ENCODE measurements at regions not wholly inside any gene's neighbourhood (a gene's known extent, or its start where the extent isn't known, plus 50 kb on each side); places are given as distances from the start of the nearest gene placed in this dataset.
A peak's percentile ranks its signal among the peaks of the same experiment; 100 is the strongest.

GRCh38 chr4:157832596-157832995 is 340.2 kb downstream of the GASK1B start:
- CTCF ChIA-PET, result no interaction called here
- Mint-ChIP-seq H3K36me3 (ENCODE audit: insufficient read depth, unreplicated experiment) (no peaks in the 10 kb centered on the region), H3K4me1 (ENCODE audit: low read depth, unreplicated experiment) (no peaks in the 10 kb centered on the region), H3K4me3 (ENCODE audit: low read depth, unreplicated experiment) (no peak overlapping the region), H3K27me3 (ENCODE audit: unreplicated experiment) (no peaks in the 10 kb centered on the region), H3K9me3 (ENCODE audit: low read depth, unreplicated experiment) (peaks cover under 1% of the 10 kb centered on the region), H3K27ac (ENCODE audit: unreplicated experiment) (no peak overlapping the region)
- intact Hi-C loops (cut with micrococcal nuclease; ENCODE audit: unreplicated experiment), result no loop called here
- DNase-seq, result no peak
- TF ChIP-seq CTCF (IDR thresholded peaks at IDR 0.05; ENCODE audit: unreplicated experiment), result no peak
- no TSS peak for BruUV-seq (replicated peaks)

GRCh38 chr4:157824021-157824420 is 348.8 kb downstream of the GASK1B start:
- H3K27ac Mint-ChIP-seq (ENCODE audit: unreplicated experiment), result peak overlapping the region; percentile 95

GRCh38 chr4:157821814-157822213 is 351.0 kb downstream of the GASK1B start:
- Mint-ChIP-seq H3K4me1 (ENCODE audit: low read depth, unreplicated experiment) (peaks cover 16% of the 10 kb centered on the region), H3K27me3 (ENCODE audit: unreplicated experiment) (no peaks in the 10 kb centered on the region), H3K9me3 (ENCODE audit: low read depth, unreplicated experiment) (no peaks in the 10 kb centered on the region), H3K36me3 (ENCODE audit: insufficient read depth, unreplicated experiment) (peaks cover 19% of the 10 kb centered on the region), H3K4me3 (ENCODE audit: low read depth, unreplicated experiment) (no peak overlapping the region), H3K27ac (ENCODE audit: unreplicated experiment) (no peak overlapping the region)
- BruUV-seq (replicated peaks), result no TSS peak
- CTCF ChIA-PET, result no interaction called here
- DNase-seq, result no peak
- TF ChIP-seq CTCF (IDR thresholded peaks at IDR 0.05; ENCODE audit: unreplicated experiment), result no peak
- intact Hi-C loops (cut with micrococcal nuclease; ENCODE audit: unreplicated experiment), result no loop called here

More at GRCh38 chr4:157824021-157824420, 348.8 kb downstream of the GASK1B start:
- Mint-ChIP-seq H3K36me3 (ENCODE audit: insufficient read depth, unreplicated experiment) (peaks cover 19% of the 10 kb centered on the region), H3K9me3 (ENCODE audit: low read depth, unreplicated experiment) (peaks cover 3% of the 10 kb centered on the region), H3K4me1 (ENCODE audit: low read depth, unreplicated experiment) (peaks cover 16% of the 10 kb centered on the region), H3K4me3 (ENCODE audit: low read depth, unreplicated experiment) (peak overlapping the region; percentile 88), H3K27me3 (ENCODE audit: unreplicated experiment) (no peaks in the 10 kb centered on the region)
- intact Hi-C loops (cut with micrococcal nuclease; ENCODE audit: unreplicated experiment), result no loop called here
- CTCF ChIA-PET, result no interaction called here
- peak; percentile 78 for DNase-seq
- no TSS peak for BruUV-seq (replicated peaks)
- no peak for TF ChIP-seq CTCF (IDR thresholded peaks at IDR 0.05; ENCODE audit: unreplicated experiment)

GRCh38 chr4:157819693-157820464 is 352.9 kb downstream of the GASK1B start:
- Mint-ChIP-seq H3K27me3 (ENCODE audit: unreplicated experiment) (no peaks in the 10 kb centered on the region), H3K27ac (ENCODE audit: unreplicated experiment) (no peak overlapping the region), H3K9me3 (ENCODE audit: low read depth, unreplicated experiment) (no peaks in the 10 kb centered on the region), H3K4me3 (ENCODE audit: low read depth, unreplicated experiment) (no peak overlapping the region), H3K36me3 (ENCODE audit: insufficient read depth, unreplicated experiment) (peaks cover 19% of the 10 kb centered on the region), H3K4me1 (ENCODE audit: low read depth, unreplicated experiment) (peaks cover 7% of the 10 kb centered on the region)
- intact Hi-C loops (cut with micrococcal nuclease; ENCODE audit: unreplicated experiment), result no loop called here
- DNase-seq, result no peak
- CTCF ChIA-PET, result interaction anchor here (0.6 to 0.7 kb wide), 2 partner anchors 364 to 381 kb away, joined by 3 read pairs; no protein-coding TSS in a partner anchor
- no TSS peak for BruUV-seq (replicated peaks)
- no peak for TF ChIP-seq CTCF (IDR thresholded peaks at IDR 0.05; ENCODE audit: unreplicated experiment)

Measured in Calu3 (cell line).